Neural progenitor cell (in vitro differentiated cells): ENCODE measurements at regions not wholly inside any gene's neighbourhood (a gene's known extent, or its start where the extent isn't known, plus 50 kb on each side); places are given as distances from the start of the nearest gene placed in this dataset.

Experiments used
- DNase-seq: peaks from one replicate; pipeline ENCODE4 v3.0.0-alpha.2; 2016; ENCODE audit warnings: low spot score
- H2AFZ ChIP-seq: fragments of 200-600 bp; sonication (generic); replicated peaks from 2 replicates; pipeline ENCODE4 v1.6.1; 2016; ENCODE audit warnings: antibody characterized with exemption
- H3F3A ChIP-seq: fragments of 200-600 bp; sonication (generic); 2 replicates; pipeline ENCODE4 v1.6.1; 2016; ENCODE audit warnings: antibody characterized with exemption, low read depth
- H3K27ac ChIP-seq: fragments of 200-600 bp; sonication (generic); 2 replicates; pipeline ENCODE4 v1.5.1; 2016; ENCODE audit warnings: mild to moderate bottlenecking
- H3K27me3 ChIP-seq: fragments of 200-600 bp; sonication (generic); 2 replicates; pipeline ENCODE4 v1.6.1; 2016; ENCODE audit warnings: mild to moderate bottlenecking, moderate library complexity
- H3K36me3 ChIP-seq: fragments of 200-600 bp; sonication (generic); 2 replicates; pipeline ENCODE4 v1.5.1; 2016
- H3K4me1 ChIP-seq: fragments of 200-600 bp; sonication (generic); 2 replicates; pipeline ENCODE4 v1.6.1; 2016; ENCODE audit warnings: mixed run types
- H3K4me2 ChIP-seq: fragments of 200-600 bp; sonication (generic); 2 replicates; pipeline ENCODE4 v1.6.1; 2016
- H3K4me3 ChIP-seq: fragments of 200-600 bp; sonication (generic); 2 replicates; pipeline ENCODE4 v1.5.1; 2016
- H3K79me2 ChIP-seq: fragments of 200-600 bp; sonication (generic); 2 replicates; pipeline ENCODE4 v1.6.1; 2016; ENCODE audit warnings: low read depth
- H3K9ac ChIP-seq: fragments of 200-600 bp; sonication (generic); 2 replicates; pipeline ENCODE4 v1.6.1; 2016
- H3K9me3 ChIP-seq: fragments of 200-600 bp; sonication (generic); 2 replicates; pipeline ENCODE4 v1.5.1; 2016; ENCODE audit warnings: low read depth
- H4K20me1 ChIP-seq: fragments of 200-600 bp; sonication (generic); 2 replicates; pipeline ENCODE4 v1.6.1; 2016; ENCODE audit warnings: low read depth
- H3K27ac Mint-ChIP-seq: 3 replicates; pipeline ENCODE4 v1.8.0; 2021; ENCODE audit warnings: mixed read lengths
- H3K27me3 Mint-ChIP-seq: 2 replicates; pipeline ENCODE4 v1.8.0; 2022; ENCODE audit warnings: low read depth, mild to moderate bottlenecking, inconsistent platforms, moderate library complexity, mixed read lengths; ENCODE audit not compliant: insufficient read depth
- H3K36me3 Mint-ChIP-seq: 3 replicates; pipeline ENCODE4 v1.8.0; 2021; ENCODE audit warnings: mixed read lengths
- H3K4me1 Mint-ChIP-seq: 3 replicates; pipeline ENCODE4 v1.8.0; 2021; ENCODE audit warnings: mixed read lengths
- H3K4me3 Mint-ChIP-seq: 3 replicates; pipeline ENCODE4 v1.8.0; 2021; ENCODE audit warnings: mild to moderate bottlenecking, moderate library complexity, mixed read lengths
- H3K9me3 Mint-ChIP-seq: 3 replicates; pipeline ENCODE4 v1.8.0; 2020; ENCODE audit warnings: mixed read lengths
- CTCF ChIP-seq: fragments of 200-600 bp; sonication (generic); IDR thresholded peaks from 2 replicates; pipeline ENCODE4 v1.5.1; 2017; ENCODE audit warnings: antibody characterized with exemption, mild to moderate bottlenecking
- EZH2 ChIP-seq: fragments of 200-600 bp; sonication (generic); IDR thresholded peaks from 2 replicates; pipeline ENCODE4 v1.6.1; 2017; ENCODE audit warnings: antibody characterized with exemption, mild to moderate bottlenecking, moderate library complexity
- EZH2phosphoT487 ChIP-seq: fragments of 200-600 bp; sonication (generic); IDR thresholded peaks from 2 replicates; pipeline ENCODE4 v1.6.1; 2017; ENCODE audit warnings: antibody characterized with exemption

DNA sequence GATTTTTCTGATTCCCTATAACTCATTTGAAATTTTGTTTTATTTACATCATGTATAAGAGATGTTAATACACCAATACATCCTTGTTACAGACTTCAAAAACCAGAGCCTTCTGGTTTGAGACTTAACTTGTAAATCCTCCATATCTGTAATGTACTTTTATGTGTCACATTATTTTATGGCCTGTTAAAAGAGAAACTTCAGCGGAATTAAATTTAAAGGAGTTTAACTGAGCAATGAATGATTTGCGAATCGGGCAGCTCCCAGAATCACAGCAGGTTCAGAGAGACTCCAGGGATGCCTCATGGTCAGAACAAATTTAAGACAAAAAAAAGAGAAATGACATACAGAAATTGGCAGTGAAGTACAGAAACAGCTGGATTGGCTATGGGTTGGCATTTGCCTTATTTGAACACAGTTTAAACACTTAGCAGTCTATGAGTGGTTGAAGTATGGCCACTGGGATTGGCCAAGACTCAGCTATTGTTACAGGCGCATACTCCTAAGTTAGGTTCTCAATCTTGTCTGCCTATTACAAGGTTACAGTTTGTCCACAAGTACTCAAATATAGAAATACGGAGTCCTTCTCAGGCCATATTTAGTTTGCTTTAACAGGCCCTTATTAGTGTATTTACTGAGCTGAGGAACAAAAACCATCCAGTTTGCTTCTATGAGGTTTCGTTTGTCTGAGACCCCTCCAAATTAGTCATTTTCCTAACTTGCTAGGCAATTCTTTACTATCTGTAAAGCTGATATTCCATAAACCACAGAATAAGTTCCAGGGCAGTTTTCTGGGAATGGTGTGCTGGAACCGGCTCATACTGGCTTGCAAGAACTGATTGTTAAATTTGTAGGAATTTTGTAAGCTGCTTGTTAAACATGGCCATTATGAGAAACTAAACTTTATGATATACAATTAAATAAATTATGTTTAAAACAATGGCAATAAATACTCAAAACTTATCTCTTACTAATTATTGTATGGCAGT lies 56.2 kb upstream of the WDR26 start:
- Histone ChIP-seq H3K79me2 (no peaks in the 10 kb centered on the region), H3F3A (no peaks in the 10 kb centered on the region), H3K27ac (no peak overlapping the region), H3K27me3 (no peaks in the 10 kb centered on the region), H3K36me3 (no peaks in the 10 kb centered on the region), H3K9ac (no peak overlapping the region), H3K9me3 (no peaks in the 10 kb centered on the region), H4K20me1 (no peaks in the 10 kb centered on the region), H2AFZ (no peak overlapping the region), H3K4me3 (no peak overlapping the region), H3K4me1 (peaks cover 12% of the 10 kb centered on the region), H3K4me2 (no peak overlapping the region)
- Mint-ChIP-seq H3K4me1 (no peaks in the 10 kb centered on the region), H3K27ac (no peak overlapping the region), H3K36me3 (peaks cover 4% of the 10 kb centered on the region), H3K9me3 (peaks cover 15% of the 10 kb centered on the region), H3K4me3 (no peak overlapping the region), H3K27me3 (peaks cover 3% of the 10 kb centered on the region)
- DNase-seq: no peak
- TF ChIP-seq CTCF: no peak
- TF ChIP-seq EZH2: no peak
- no peak for TF ChIP-seq EZH2phosphoT487

DNA sequence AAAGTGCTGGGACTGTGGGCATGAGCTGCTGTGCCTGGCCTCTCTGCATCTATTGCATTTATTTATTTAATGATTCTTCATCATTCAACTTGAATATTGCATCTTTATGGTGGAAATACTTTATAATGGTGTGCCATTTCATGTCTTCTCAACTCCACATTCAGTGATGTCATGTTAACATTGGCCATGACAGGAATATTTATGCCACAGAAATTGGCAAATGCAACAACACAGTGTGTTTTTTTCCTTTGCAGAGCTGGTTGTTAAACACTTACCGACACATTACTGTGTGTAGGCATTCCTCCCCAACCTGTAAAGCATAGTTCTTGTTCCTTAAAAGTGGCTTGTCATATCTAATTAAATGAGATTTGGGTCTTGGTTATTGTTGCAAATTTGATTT lies 57.4 kb upstream of the WDR26 start:
- peaks cover 2% of the 10 kb centered on the region for H3K4me1 Mint-ChIP-seq
- no peak for DNase-seq
- Histone ChIP-seq H3K4me3 (no peak overlapping the region), H3K4me1 (peaks cover 8% of the 10 kb centered on the region), H4K20me1 (no peaks in the 10 kb centered on the region), H2AFZ (no peak overlapping the region), H3K36me3 (no peaks in the 10 kb centered on the region), H3K9ac (no peak overlapping the region), H3K79me2 (no peaks in the 10 kb centered on the region), H3K9me3 (no peaks in the 10 kb centered on the region), H3K27ac (no peak overlapping the region), H3K4me2 (no peak overlapping the region), H3K27me3 (no peaks in the 10 kb centered on the region), H3F3A (peaks cover 4% of the 10 kb centered on the region)
- H3K4me3 Mint-ChIP-seq: no peak overlapping the region
- TF ChIP-seq EZH2phosphoT487: no peak
- TF ChIP-seq CTCF: no peak
- H3K9me3 Mint-ChIP-seq: peaks cover 17% of the 10 kb centered on the region
- peaks cover 4% of the 10 kb centered on the region for H3K36me3 Mint-ChIP-seq
- peaks cover 4% of the 10 kb centered on the region for H3K27me3 Mint-ChIP-seq
- H3K27ac Mint-ChIP-seq: no peak overlapping the region

DNA sequence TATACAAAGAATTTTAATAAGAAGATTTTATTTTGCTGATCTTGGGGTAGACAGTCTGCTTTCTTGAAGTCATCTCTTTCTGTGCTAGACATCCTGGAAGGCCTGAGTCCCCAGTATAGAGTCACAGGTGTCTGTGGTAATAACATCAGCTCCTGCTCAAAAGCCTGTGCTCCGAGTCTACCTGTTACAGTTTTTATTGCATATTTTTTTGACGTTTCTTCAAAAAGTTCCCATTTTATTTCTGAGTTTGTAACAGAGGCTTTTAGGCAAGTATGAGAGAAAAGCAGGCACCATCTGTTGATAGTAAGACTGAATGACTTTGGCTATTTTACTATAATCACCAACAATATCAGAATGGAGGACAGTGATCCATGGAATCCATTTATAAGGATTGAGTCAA lies 58.0 kb upstream of the WDR26 start:
- Histone ChIP-seq H2AFZ (no peak overlapping the region), H3K27me3 (no peaks in the 10 kb centered on the region), H3K79me2 (no peaks in the 10 kb centered on the region), H3K36me3 (no peaks in the 10 kb centered on the region), H3K4me3 (no peak overlapping the region), H3K27ac (no peak overlapping the region), H4K20me1 (no peaks in the 10 kb centered on the region), H3F3A (peaks cover 10% of the 10 kb centered on the region), H3K4me2 (no peak overlapping the region), H3K9me3 (no peaks in the 10 kb centered on the region), H3K9ac (no peak overlapping the region), H3K4me1 (peaks cover 3% of the 10 kb centered on the region)
- Mint-ChIP-seq H3K9me3 (peaks cover 21% of the 10 kb centered on the region), H3K27me3 (peaks cover 4% of the 10 kb centered on the region), H3K27ac (no peak overlapping the region), H3K4me1 (peaks cover 3% of the 10 kb centered on the region), H3K36me3 (peaks cover 4% of the 10 kb centered on the region), H3K4me3 (no peak overlapping the region)
- DNase-seq: no peak
- TF ChIP-seq CTCF: no peak
- no peak for TF ChIP-seq EZH2phosphoT487
- no peak for TF ChIP-seq EZH2
